Ishikawa (cell line): ENCODE measurements at regions not wholly inside any gene's neighbourhood (a gene's known extent, or its start where the extent isn't known, plus 50 kb on each side); places are given as distances from the start of the nearest gene placed in this dataset.

Experiments
- CEBPB ChIP-seq: IDR thresholded peaks from 2 replicates; pipeline ENCODE4 v1.6.1; 2012
- CREB1 ChIP-seq: IDR thresholded peaks from 2 replicates; pipeline ENCODE4 v1.6.1; 2012; ENCODE audit warnings: low read depth
- EGR1 ChIP-seq: IDR thresholded peaks from 2 replicates; pipeline ENCODE4 v1.6.1; 2012
- EP300 ChIP-seq: IDR thresholded peaks from 2 replicates; pipeline ENCODE4 v1.6.1; 2012; ENCODE audit warnings: borderline replicate concordance
- FOXM1 ChIP-seq: IDR thresholded peaks from 2 replicates; pipeline ENCODE4 v1.6.1; 2012; ENCODE audit warnings: low read depth, borderline replicate concordance
- MAX ChIP-seq: IDR thresholded peaks from 2 replicates; pipeline ENCODE4 v1.6.1; 2012
- RAD21 ChIP-seq: IDR thresholded peaks from 2 replicates; pipeline ENCODE4 v1.6.1; 2012; ENCODE audit warnings: low read depth
- REST ChIP-seq: IDR thresholded peaks from 2 replicates; pipeline ENCODE4 v1.6.1; 2012; ENCODE audit warnings: low read depth, mild to moderate bottlenecking
- TAF1 ChIP-seq: IDR thresholded peaks from 2 replicates; pipeline ENCODE4 v1.6.1; 2012; ENCODE audit warnings: low read depth, mild to moderate bottlenecking
- TCF12 ChIP-seq: IDR thresholded peaks from 2 replicates; pipeline ENCODE4 v1.6.1; 2012; ENCODE audit warnings: low read depth
- TEAD4 ChIP-seq: IDR thresholded peaks from 2 replicates; pipeline ENCODE4 v1.6.1; 2012
- USF1 ChIP-seq: IDR thresholded peaks from 2 replicates; pipeline ENCODE4 v1.6.1; 2012
- YY1 ChIP-seq: IDR thresholded peaks from 2 replicates; pipeline ENCODE4 v1.6.1; 2012; ENCODE audit warnings: low read depth
- ZBTB7A ChIP-seq: IDR thresholded peaks from 2 replicates; pipeline ENCODE4 v1.6.1; 2012; ENCODE audit warnings: low read depth

GRCh38 chr7:1323178-1324027, 90.7 kb downstream of the UNCX start:
- TF ChIP-seq MAX (no peak), REST (no peak), YY1 (no peak), TAF1 (no peak), ZBTB7A (no peak), FOXM1 (no peak), TCF12 (no peak), RAD21 (no peak), EP300 (no peak), USF1 (no peak), CREB1 (no peak), CEBPB (no peak), EGR1 (no peak), TEAD4 (no peak)
